OCI-LY7 (cell line): ENCODE measurements at regions not wholly inside any gene's neighbourhood (a gene's known extent, or its start where the extent isn't known, plus 50 kb on each side); places are given as distances from the start of the nearest gene placed in this dataset.

Source experiments
- EZH2phosphoT487 ChIP-seq: fragments of 200-600 bp; sonication (generic); IDR thresholded peaks from 2 replicates; pipeline ENCODE4 v1.6.1; 2018; ENCODE audit warnings: low read depth, borderline replicate concordance, mild to moderate bottlenecking, mixed run types, antibody characterized with exemption, low read length, moderate library complexity, mixed read lengths
- TF ChIP-seq, protein P1 (sequence below): fragments of 200-600 bp; sonication (generic); conservative IDR thresholded peaks from 2 replicates; pipeline ENCODE4 v1.5.1; 2014; ENCODE audit warnings: mild to moderate bottlenecking, antibody characterized with exemption, low read length, moderate library complexity, mixed read lengths

DNA sequence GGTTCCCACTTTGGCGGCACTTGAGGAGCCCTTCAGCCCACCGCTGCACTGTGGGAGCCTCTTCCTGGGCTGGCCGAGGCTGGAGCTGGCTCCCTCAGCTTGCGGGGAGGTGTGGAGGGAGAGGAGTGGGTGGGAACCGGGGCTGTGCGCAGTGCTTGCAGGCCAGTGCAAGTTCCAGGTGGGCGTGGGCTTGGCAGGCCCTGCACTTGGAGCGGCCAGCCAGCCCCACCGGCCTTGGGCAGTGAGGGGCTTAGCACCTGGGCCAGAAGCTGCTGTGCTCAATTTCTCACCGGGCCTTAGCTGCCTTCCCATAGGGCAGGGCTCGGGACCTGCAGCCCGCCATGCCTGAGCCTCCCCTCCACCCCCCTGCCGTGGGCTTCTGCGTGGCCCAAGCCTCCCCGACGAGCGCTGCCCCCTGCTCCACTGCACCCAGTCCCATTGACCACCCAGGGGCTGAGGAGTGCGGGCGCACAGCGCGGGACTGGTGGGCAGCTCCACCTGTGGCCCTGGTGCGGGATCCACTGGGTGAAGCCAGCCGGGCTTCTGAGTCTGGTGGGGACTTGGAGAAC lies 474.3 kb downstream of the MID1IP1 start:
- TF ChIP-seq, protein P1, sequence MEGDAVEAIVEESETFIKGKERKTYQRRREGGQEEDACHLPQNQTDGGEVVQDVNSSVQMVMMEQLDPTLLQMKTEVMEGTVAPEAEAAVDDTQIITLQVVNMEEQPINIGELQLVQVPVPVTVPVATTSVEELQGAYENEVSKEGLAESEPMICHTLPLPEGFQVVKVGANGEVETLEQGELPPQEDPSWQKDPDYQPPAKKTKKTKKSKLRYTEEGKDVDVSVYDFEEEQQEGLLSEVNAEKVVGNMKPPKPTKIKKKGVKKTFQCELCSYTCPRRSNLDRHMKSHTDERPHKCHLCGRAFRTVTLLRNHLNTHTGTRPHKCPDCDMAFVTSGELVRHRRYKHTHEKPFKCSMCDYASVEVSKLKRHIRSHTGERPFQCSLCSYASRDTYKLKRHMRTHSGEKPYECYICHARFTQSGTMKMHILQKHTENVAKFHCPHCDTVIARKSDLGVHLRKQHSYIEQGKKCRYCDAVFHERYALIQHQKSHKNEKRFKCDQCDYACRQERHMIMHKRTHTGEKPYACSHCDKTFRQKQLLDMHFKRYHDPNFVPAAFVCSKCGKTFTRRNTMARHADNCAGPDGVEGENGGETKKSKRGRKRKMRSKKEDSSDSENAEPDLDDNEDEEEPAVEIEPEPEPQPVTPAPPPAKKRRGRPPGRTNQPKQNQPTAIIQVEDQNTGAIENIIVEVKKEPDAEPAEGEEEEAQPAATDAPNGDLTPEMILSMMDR = no peak
- TF ChIP-seq EZH2phosphoT487 = no peak
